GM21825 (cell line): ENCODE measurements at regions not wholly inside any gene's neighbourhood (a gene's known extent, or its start where the extent isn't known, plus 50 kb on each side); places are given as distances from the start of the nearest gene placed in this dataset.

Source experiments
- ATAC-seq: cut with Tn5 transposase; IDR thresholded peaks from one replicate; pipeline ENCODE4 v1.9.1; 2021; ENCODE audit warnings: mild to moderate bottlenecking, moderate library complexity; ENCODE audit not compliant: unreplicated experiment

- no peak for ATAC-seq
These were observed 125.5 kb upstream of the SVIL start for GRCh38 chr10:29760138-29760900.

GRCh38 chr10:29757551-29758297 is 123.0 kb upstream of the SVIL start:
- ATAC-seq: no peak

- no peak for ATAC-seq
These were observed 121.7 kb upstream of the SVIL start for GRCh38 chr10:29756451-29756850.

GRCh38 chr10:29753283-29753682 is 118.5 kb upstream of the SVIL start:
- no peak for ATAC-seq

GRCh38 chr10:29751684-29752083 is 116.9 kb upstream of the SVIL start:
- no peak for ATAC-seq

GRCh38 chr10:29751240-29751639 is 116.5 kb upstream of the SVIL start:
- no peak for ATAC-seq

DNA sequence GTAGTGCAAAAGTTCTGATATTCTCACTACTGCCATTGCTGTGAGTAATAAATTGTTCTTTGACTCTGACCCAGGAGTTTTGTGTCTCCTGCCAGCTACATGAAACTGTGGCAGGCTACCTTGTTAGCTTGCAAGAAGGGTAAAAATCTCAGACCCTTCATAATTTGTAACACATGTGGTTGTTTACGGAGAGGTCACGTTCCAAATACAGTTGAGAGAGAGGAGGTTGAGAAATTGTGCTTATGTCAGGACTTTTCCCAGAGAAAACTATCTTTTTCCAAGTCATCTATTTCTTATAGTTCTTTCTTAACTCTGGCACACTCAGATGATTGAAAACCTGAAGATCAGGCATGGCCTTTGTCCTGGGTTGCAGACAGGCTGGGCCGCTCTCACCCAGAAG is 114.4 kb upstream of the SVIL start:
- ATAC-seq: no peak

GRCh38 chr10:29748109-29748650 is 113.4 kb upstream of the SVIL start:
- ATAC-seq: no peak

DNA sequence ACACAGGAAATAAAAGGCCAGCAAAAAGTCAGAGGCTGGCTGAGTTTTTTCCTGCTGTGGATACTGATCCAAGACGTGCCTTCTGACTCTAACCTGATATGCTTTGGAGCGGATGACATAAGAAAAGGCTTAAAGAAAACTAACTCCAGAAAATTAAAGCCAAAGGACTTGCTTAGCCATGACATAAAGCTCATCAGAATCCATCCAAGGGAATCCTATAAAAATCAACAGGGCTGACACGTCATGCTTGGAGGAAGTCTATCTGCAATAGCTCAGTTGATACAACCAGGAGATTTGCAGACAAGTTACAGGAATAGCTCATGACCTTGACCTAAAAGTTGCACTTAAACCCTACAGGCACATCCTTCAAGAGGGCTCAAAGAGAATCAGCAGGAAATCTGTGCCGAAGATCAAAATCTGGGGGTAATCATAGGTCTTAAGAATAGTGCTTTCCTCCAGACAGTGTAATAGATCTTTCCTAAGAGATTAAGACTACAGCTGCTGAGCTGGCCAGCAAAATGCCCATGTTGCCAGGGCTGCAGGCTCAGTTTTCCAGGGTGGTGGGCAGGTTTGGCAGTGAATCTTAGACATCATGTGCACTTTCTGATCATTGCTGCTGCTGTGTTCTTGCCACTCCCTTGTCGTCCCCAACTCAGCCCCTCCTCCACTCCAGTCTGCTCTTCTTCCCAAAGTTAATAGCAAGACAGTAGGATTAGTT is 111.5 kb upstream of the SVIL start:
- ATAC-seq: no peak

DNA sequence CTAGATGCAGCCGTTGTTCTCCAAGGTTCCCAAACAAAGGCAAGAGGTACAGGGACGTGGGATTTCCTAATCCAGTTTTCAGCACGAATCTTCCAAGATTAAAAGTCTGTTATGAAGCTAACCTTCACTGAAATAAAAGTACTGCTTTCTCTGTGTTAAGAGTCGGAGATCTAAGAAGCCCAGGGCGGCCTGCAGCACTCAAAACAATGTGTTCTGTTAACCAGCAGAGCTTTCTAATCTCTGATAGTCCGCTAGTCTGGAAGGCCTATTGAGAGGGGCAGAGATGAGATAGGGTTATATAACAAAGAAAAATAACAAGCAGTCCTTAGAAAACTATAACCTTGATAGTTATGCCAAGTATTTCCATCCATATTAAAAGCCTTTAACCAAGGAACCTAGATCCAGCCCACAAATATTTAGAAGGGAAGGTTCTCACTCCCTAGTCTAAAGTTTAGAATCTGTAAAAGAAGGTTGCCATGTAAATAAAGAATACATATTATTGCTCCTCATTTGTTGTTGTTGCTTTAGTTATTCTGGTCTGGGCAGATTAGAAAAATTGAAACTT is 106.3 kb upstream of the SVIL start:
- ATAC-seq: no peak

DNA sequence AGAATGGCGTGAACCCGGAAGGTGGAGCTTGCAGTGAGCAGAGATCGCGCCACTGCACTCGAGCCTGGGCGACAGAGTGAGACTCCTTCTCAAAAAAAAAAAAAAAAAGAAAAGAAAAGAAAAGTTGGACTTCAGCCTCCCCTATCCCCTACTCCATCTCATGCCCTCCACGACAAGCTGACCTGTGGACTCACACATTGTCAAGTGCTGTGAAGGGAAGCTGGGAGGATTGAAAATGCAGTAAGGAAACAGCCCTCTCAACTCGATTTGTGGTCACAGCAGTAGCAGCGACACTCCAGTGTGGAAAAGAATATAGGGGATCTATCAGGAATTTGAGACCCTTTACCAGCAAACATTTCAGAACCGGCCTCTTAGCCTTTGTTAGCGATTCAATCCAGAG is 103.6 kb upstream of the SVIL start:
- no peak for ATAC-seq

- no peak for ATAC-seq
These were observed 102.4 kb upstream of the SVIL start for GRCh38 chr10:29737074-29737593.

GRCh38 chr10:29736366-29737073 is 101.7 kb upstream of the SVIL start:
- ATAC-seq: no peak

- ATAC-seq: peak; percentile 90
These were observed 101.0 kb upstream of the SVIL start for GRCh38 chr10:29735628-29736365.

GRCh38 chr10:29734962-29735627 is 100.3 kb upstream of the SVIL start:
- ATAC-seq: peak; percentile 49

- no peak for ATAC-seq
These were observed 99.8 kb upstream of the SVIL start for GRCh38 chr10:29734640-29734961.

GRCh38 chr10:29733323-29733722 is 98.6 kb upstream of the SVIL start:
- ATAC-seq: no peak

GRCh38 chr10:29732918-29733317 is 98.1 kb upstream of the SVIL start:
- no peak for ATAC-seq

DNA sequence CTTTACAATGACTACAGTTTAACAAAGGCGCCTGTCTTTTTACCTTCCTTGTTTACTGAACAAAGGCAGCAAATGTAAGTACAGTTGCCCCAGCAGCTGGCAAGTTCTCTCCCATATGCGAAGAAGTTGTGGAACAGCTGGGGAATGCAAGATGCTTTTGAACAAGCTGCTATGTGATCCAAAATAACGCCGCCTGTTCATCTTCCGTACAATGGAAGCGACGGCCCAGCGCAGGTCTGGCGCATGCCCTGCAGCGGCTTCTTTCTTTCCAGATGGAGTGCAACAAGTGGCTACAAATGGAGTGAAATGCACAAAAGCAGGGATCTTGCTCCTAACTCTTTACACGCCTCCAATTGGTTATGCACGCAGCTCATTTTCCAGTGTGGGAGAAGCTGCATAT is 97.0 kb upstream of the SVIL start:
- ATAC-seq: no peak
